H1 (cell line): ENCODE measurements at regions not wholly inside any gene's neighbourhood (a gene's known extent, or its start where the extent isn't known, plus 50 kb on each side); places are given as distances from the start of the nearest gene placed in this dataset.

Experiments used
- ATF2 ChIP-seq: IDR thresholded peaks from 2 replicates; pipeline ENCODE4 v1.6.1; 2012; ENCODE audit warnings: low read length, inconsistent platforms
- CBX5 ChIP-seq: fragments of 300-800, 300-1000 bp; sonication (generic); IDR thresholded peaks from 2 replicates; pipeline ENCODE4 v1.7.1; 2016; ENCODE audit warnings: antibody characterized with exemption, low read length, low read depth
- CHD2 ChIP-seq: IDR thresholded peaks from 2 replicates; pipeline ENCODE4 v1.6.1; 2012; ENCODE audit warnings: low read length, improper control_type of control experiment
- E2F6 ChIP-seq: IDR thresholded peaks from 2 replicates; pipeline ENCODE4 v1.6.1; 2012; ENCODE audit warnings: inconsistent platforms
- EZH2 ChIP-seq: fragments of 200-600 bp; sonication (generic); IDR thresholded peaks from 2 replicates; pipeline ENCODE4 v1.7.1; 2012; ENCODE audit warnings: low read depth, mild to moderate bottlenecking, moderate library complexity, low read length, inconsistent platforms; ENCODE audit not compliant: severe bottlenecking
- TAF1 ChIP-seq: IDR thresholded peaks from 2 replicates; pipeline ENCODE4 v1.6.1; 2011; ENCODE audit warnings: mild to moderate bottlenecking, low read depth, low read length

GRCh38 chr14:43872752-43873655 lies 634.1 kb downstream of the FSCB start (continued):
- no peak for TF ChIP-seq E2F6
- no peak for TF ChIP-seq EZH2
- TF ChIP-seq CHD2, result 0 out of 2 replicates have a peak, but pooled peaks have one; percentile 33
- TF ChIP-seq CBX5, result no peak
- no peak for TF ChIP-seq TAF1
- no peak for TF ChIP-seq ATF2
